ENCODE measurements at regions not wholly inside any gene's neighbourhood (a gene's known extent, or its start where the extent isn't known, plus 50 kb on each side); places are given as distances from the start of the nearest gene placed in this dataset.

- H3K36me3 ChIP-seq (replicated peaks; ENCODE audit: insufficient read depth, low read length) = no peaks in the 10 kb centered on the region
- no peak overlapping the region for H3K4me3 ChIP-seq (ENCODE audit: low read length)
- H3K27ac ChIP-seq (ENCODE audit: low read length) = no peak overlapping the region
- TF ChIP-seq EZH2phosphoT487 (IDR thresholded peaks at IDR 0.05; ENCODE audit: low read length) = no peak
- TF ChIP-seq CTCF (IDR thresholded peaks at IDR 0.05; ENCODE audit: low read length) = no peak
- no peak for TF ChIP-seq EZH2 (optimal IDR thresholded peaks at IDR 0.05; ENCODE audit: low read depth, low read length)
- H3K79me2 ChIP-seq (ENCODE audit: low read length) = no peaks in the 10 kb centered on the region
- H4K20me1 ChIP-seq (ENCODE audit: insufficient read depth, low read length) = no peaks in the 10 kb centered on the region
- no peaks in the 10 kb centered on the region for H3F3A ChIP-seq (ENCODE audit: insufficient read depth, low read length)
- H3K9ac ChIP-seq (ENCODE audit: low read length) = no peak overlapping the region
- no peak overlapping the region for H2AFZ ChIP-seq (ENCODE audit: low read length)
- no peak overlapping the region for H3K4me2 ChIP-seq (ENCODE audit: low read depth, low read length)
- no peaks in the 10 kb centered on the region for H3K4me1 ChIP-seq (ENCODE audit: low read length)
- H3K27me3 ChIP-seq (replicated peaks; ENCODE audit: insufficient read depth, low read length) = no peaks in the 10 kb centered on the region
- H3K9me3 ChIP-seq (replicated peaks; ENCODE audit: insufficient read depth, low read length) = no peaks in the 10 kb centered on the region
- DNase-seq = no peak
- H3K9me2 ChIP-seq (replicated peaks; ENCODE audit: insufficient read depth, low read length) = no peaks in the 10 kb centered on the region
Observed at GRCh38 chr5:21685522-21685921, 1167.6 kb downstream of the CDH12 start.

- Histone ChIP-seq H3K79me2 (ENCODE audit: low read length) (no peaks in the 10 kb centered on the region), H3K9me2 (replicated peaks; ENCODE audit: insufficient read depth, low read length) (no peaks in the 10 kb centered on the region), H2AFZ (ENCODE audit: low read length) (no peak overlapping the region), H3K4me1 (ENCODE audit: low read length) (no peaks in the 10 kb centered on the region), H3K9me3 (replicated peaks; ENCODE audit: insufficient read depth, low read length) (no peaks in the 10 kb centered on the region), H3F3A (ENCODE audit: insufficient read depth, low read length) (no peaks in the 10 kb centered on the region), H3K4me2 (ENCODE audit: low read depth, low read length) (no peak overlapping the region), H3K27me3 (replicated peaks; ENCODE audit: insufficient read depth, low read length) (no peaks in the 10 kb centered on the region), H3K27ac (ENCODE audit: low read length) (no peak overlapping the region), H3K4me3 (ENCODE audit: low read length) (no peak overlapping the region), H4K20me1 (ENCODE audit: insufficient read depth, low read length) (no peaks in the 10 kb centered on the region), H3K36me3 (replicated peaks; ENCODE audit: insufficient read depth, low read length) (no peaks in the 10 kb centered on the region), H3K9ac (ENCODE audit: low read length) (no peak overlapping the region)
- no peak for TF ChIP-seq CTCF (IDR thresholded peaks at IDR 0.05; ENCODE audit: low read length)
- no peak for TF ChIP-seq EZH2 (optimal IDR thresholded peaks at IDR 0.05; ENCODE audit: low read depth, low read length)
- no peak for TF ChIP-seq EZH2phosphoT487 (IDR thresholded peaks at IDR 0.05; ENCODE audit: low read length)
- DNase-seq = no peak
Observed at GRCh38 chr5:21684992-21685391, 1168.2 kb downstream of the CDH12 start.

GRCh38 chr5:21681911-21682310, 1171.2 kb downstream of the CDH12 start:
- Histone ChIP-seq H3K9me2 (replicated peaks; ENCODE audit: insufficient read depth, low read length) (no peaks in the 10 kb centered on the region), H3F3A (ENCODE audit: insufficient read depth, low read length) (no peaks in the 10 kb centered on the region), H3K4me3 (ENCODE audit: low read length) (no peak overlapping the region), H3K27me3 (replicated peaks; ENCODE audit: insufficient read depth, low read length) (no peaks in the 10 kb centered on the region), H3K79me2 (ENCODE audit: low read length) (no peaks in the 10 kb centered on the region), H3K9me3 (replicated peaks; ENCODE audit: insufficient read depth, low read length) (no peaks in the 10 kb centered on the region), H3K4me1 (ENCODE audit: low read length) (no peaks in the 10 kb centered on the region), H3K4me2 (ENCODE audit: low read depth, low read length) (no peak overlapping the region), H3K9ac (ENCODE audit: low read length) (no peak overlapping the region), H2AFZ (ENCODE audit: low read length) (no peak overlapping the region), H3K27ac (ENCODE audit: low read length) (no peak overlapping the region), H4K20me1 (ENCODE audit: insufficient read depth, low read length) (no peaks in the 10 kb centered on the region), H3K36me3 (replicated peaks; ENCODE audit: insufficient read depth, low read length) (no peaks in the 10 kb centered on the region)
- TF ChIP-seq EZH2phosphoT487 (IDR thresholded peaks at IDR 0.05; ENCODE audit: low read length) (no peak), CTCF (IDR thresholded peaks at IDR 0.05; ENCODE audit: low read length) (no peak), EZH2 (optimal IDR thresholded peaks at IDR 0.05; ENCODE audit: low read depth, low read length) (no peak)
- no peak for DNase-seq

Measured in MM.1S (cell line).